ENCODE measurements at regions not wholly inside any gene's neighbourhood (a gene's known extent, or its start where the extent isn't known, plus 50 kb on each side); places are given as distances from the start of the nearest gene placed in this dataset.

- TF ChIP-seq PPARA (CRISPR knock-in tag; IDR thresholded peaks at IDR 0.05; ENCODE audit: borderline replicate concordance) (no peak), TCF4 (CRISPR knock-in tag; IDR thresholded peaks at IDR 0.05; ENCODE audit: borderline replicate concordance) (peak; percentile 94), BACH2 (CRISPR knock-in tag; IDR thresholded peaks at IDR 0.05; ENCODE audit: borderline replicate concordance) (no peak), TSHZ2 (CRISPR knock-in tag; IDR thresholded peaks at IDR 0.05) (peak; percentile 29; the same call in 1 of the 2 replicates), PATZ1 (CRISPR knock-in tag; IDR thresholded peaks at IDR 0.05; ENCODE audit: borderline replicate concordance) (no peak)
- ATAC-seq, result peak; percentile 49; the same call in 1 of the 3 replicates
These were observed 69.7 kb downstream of the IARS1 start for GRCh38 chr9:92223758-92224157.

GRCh38 chr9:92208693-92209524, 84.6 kb downstream of the IARS1 start:
- ATAC-seq, result no peak
- no peak for TF ChIP-seq ZC3H10 (CRISPR knock-in tag; IDR thresholded peaks at IDR 0.05)
- TF ChIP-seq ARNTL (CRISPR knock-in tag; IDR thresholded peaks at IDR 0.05; ENCODE audit: borderline replicate concordance, low read depth), result no peak
- TF ChIP-seq BACH2 (CRISPR knock-in tag; IDR thresholded peaks at IDR 0.05; ENCODE audit: borderline replicate concordance), result no peak
- TF ChIP-seq TSHZ2 (CRISPR knock-in tag; IDR thresholded peaks at IDR 0.05), result no peak
- TF ChIP-seq ZFP3 (CRISPR knock-in tag; IDR thresholded peaks at IDR 0.05), result no peak
- TF ChIP-seq ISL1 (CRISPR knock-in tag; IDR thresholded peaks at IDR 0.05), result no peak
- no peak for TF ChIP-seq OSR1 (CRISPR knock-in tag; IDR thresholded peaks at IDR 0.05)
- no peak for TF ChIP-seq CREB5 (CRISPR knock-in tag; IDR thresholded peaks at IDR 0.05; ENCODE audit: low read depth)
- no peak for TF ChIP-seq SNAI2 (CRISPR knock-in tag; IDR thresholded peaks at IDR 0.05)
- TF ChIP-seq TOX (CRISPR knock-in tag; IDR thresholded peaks at IDR 0.05; ENCODE audit: borderline replicate concordance), result no peak
- TF ChIP-seq POU6F1 (CRISPR knock-in tag; IDR thresholded peaks at IDR 0.05; ENCODE audit: borderline replicate concordance, low read depth), result no peak
- no peak for TF ChIP-seq ZNF8 (CRISPR knock-in tag; IDR thresholded peaks at IDR 0.05)
- TF ChIP-seq PPARA (CRISPR knock-in tag; IDR thresholded peaks at IDR 0.05; ENCODE audit: borderline replicate concordance), result no peak
- no peak for TF ChIP-seq CSDC2 (CRISPR knock-in tag; IDR thresholded peaks at IDR 0.05)

GRCh38 chr9:92206488-92206887, 87.0 kb downstream of the IARS1 start:
- ATAC-seq, result no peak; the same call in 1 of the 3 replicates
- TF ChIP-seq ZFP3 (CRISPR knock-in tag; IDR thresholded peaks at IDR 0.05), result no peak
- no peak for TF ChIP-seq RARB (CRISPR knock-in tag; IDR thresholded peaks at IDR 0.05)
- TF ChIP-seq ZNF565 (CRISPR knock-in tag; conservative IDR thresholded peaks at IDR 0.05; ENCODE audit: low read depth), result no peak
- no peak for TF ChIP-seq ZC3H10 (CRISPR knock-in tag; IDR thresholded peaks at IDR 0.05)
- no peak for TF ChIP-seq ESRRG (CRISPR knock-in tag; IDR thresholded peaks at IDR 0.05)
- no peak for TF ChIP-seq TCF4 (CRISPR knock-in tag; IDR thresholded peaks at IDR 0.05; ENCODE audit: borderline replicate concordance)
- TF ChIP-seq CSDC2 (CRISPR knock-in tag; IDR thresholded peaks at IDR 0.05), result no peak
- no peak for TF ChIP-seq SNAI2 (CRISPR knock-in tag; IDR thresholded peaks at IDR 0.05)
- TF ChIP-seq BACH2 (CRISPR knock-in tag; IDR thresholded peaks at IDR 0.05; ENCODE audit: borderline replicate concordance), result no peak
- TF ChIP-seq ZNF8 (CRISPR knock-in tag; IDR thresholded peaks at IDR 0.05), result no peak
- no peak for TF ChIP-seq TSHZ2 (CRISPR knock-in tag; IDR thresholded peaks at IDR 0.05)
- no peak for TF ChIP-seq TOX (CRISPR knock-in tag; IDR thresholded peaks at IDR 0.05; ENCODE audit: borderline replicate concordance)
- no peak for TF ChIP-seq GLIS3 (CRISPR knock-in tag; IDR thresholded peaks at IDR 0.05)
- TF ChIP-seq POU6F1 (CRISPR knock-in tag; IDR thresholded peaks at IDR 0.05; ENCODE audit: borderline replicate concordance, low read depth), result no peak

All from SK-N-SH treated with all-trans-retinoic acid at 6 μM for 48 hours (cell line).